Heart right ventricle (tissue), 16 donors: ENCODE measurements at regions not wholly inside any gene's neighbourhood (a gene's known extent, or its start where the extent isn't known, plus 50 kb on each side); places are given as distances from the start of the nearest gene placed in this dataset.

Experiments used
- ATAC-seq, 8 donors: fragments of 200-7000 bp; cut with Tn5 transposase; one replicate each; pipeline ENCODE4 v1.9.1; 2020; ENCODE audit warnings: mild to moderate bottlenecking in 8 of 8, moderate library complexity in 8 of 8, moderate number of reproducible peaks in 1 of 8
- DNase-seq, 2 donors: peaks; one replicate each; pipeline ENCODE4 v3.0.0-alpha.2; 2020
- H3K27ac ChIP-seq, 10 donors: fragments of 200-600 bp; sonication (generic) in 2 of 10; one replicate each; pipeline versions ENCODE4 v1.5.0 to v1.8.0; 2020 to 2022; ENCODE audit warnings: mild to moderate bottlenecking in 3 of 10
- H3K27me3 ChIP-seq, 7 donors: fragments of 200-600 bp; one replicate each; pipeline ENCODE4 v1.8.0; 2021 to 2022; ENCODE audit warnings: mild to moderate bottlenecking in 2 of 7
- H3K36me3 ChIP-seq, 9 donors: fragments of 200-600 bp; sonication (generic) in 1 of 9; one replicate each; pipeline versions ENCODE4 v1.5.0 to v1.8.0; 2020 to 2022; ENCODE audit warnings: mild to moderate bottlenecking in 2 of 9
- H3K4me1 ChIP-seq, 9 donors: fragments of 200-600 bp; sonication (generic) in 1 of 9; one replicate each; pipeline versions ENCODE4 v1.5.0 to v1.8.0; 2020 to 2022; ENCODE audit warnings: mild to moderate bottlenecking in 4 of 9
- H3K4me3 ChIP-seq, 10 donors: fragments of 200-600 bp; sonication (generic) in 2 of 10; one replicate each; pipeline versions ENCODE4 v1.5.0 to v1.8.0; 2020 to 2022; ENCODE audit warnings: mild to moderate bottlenecking in 7 of 10, moderate library complexity in 2 of 10
- H3K9me3 ChIP-seq, 11 donors: fragments of 200-600 bp in 10 of 11; sonication (generic) in 2 of 11; one replicate each; pipeline versions ENCODE4 v1.5.0 to v1.8.0; 2013 to 2022; ENCODE audit warnings: mild to moderate bottlenecking in 2 of 11, control low read depth in 1 of 11, moderate library complexity in 1 of 11
- CTCF ChIP-seq, 9 donors: fragments of 200-600 bp; sonication (generic) in 2 of 9; IDR thresholded peaks; one replicate each; pipeline versions ENCODE4 v1.5.0 to v1.8.0; 2021 to 2022; ENCODE audit warnings: antibody characterized with exemption in 9 of 9, mild to moderate bottlenecking in 5 of 9, moderate library complexity in 1 of 9
- WGBS, 2 donors: extraction: QIAGEN DNeasy Blood & Tissue Kit; methylation state at CpG; one replicate each; pipeline ENCODE4 v1.1.7; 2013; ENCODE audit warnings: inconsistent platforms in 1 of 2; 5-methylcytosine and 5-hydroxymethylcytosine counted together
- intact Hi-C, 10 donors: fragments of 100-400 bp; cut with DNase I; formaldehyde crosslinking; loops; one replicate each; pipeline versions ENCODE4 v1.11.1 to v1.14.2; 2022
- donor health status: Arrhythmogenic right ventricular cardiomyopathy.
- donor health status: ischemic (EF 13 %, LVEDD 7.1; RV severe dilation, severe dysfunction).
- donor health status: healthy with polysubstance abuse.
- donor health status: DM: no; HTN: yes; CAD: no.
- donor health status: DM: no; HTN: no; CAD: no.
- donor health status: ischemic (EF 25% LVEDD 6.9; RV normal size, moderate dysfunction).
- donor health status: ischemic (EF 25% LVEDD 5.7; RV mildly dilated, moderate dysfunction).
- donor health status: healthy.
- donor health status: DM: yes; HTN: yes; CAD: no.
- donor health status: Ischemic cardiomyopathy.
- donor health status: ischemic (EF 35%, LVEDD 5.7; RV mildly dilated, moderate dysfunction).
- donor health status: nonischemic (EF 11% LVEDD 7.7; RV severe dilation, severe dysfunction).
- donor health status: DM: yes; HTN: yes; CAD: no.
- donor health status: PGD.
- donor health status: ischemic (EF 29% LVEDD 5.4; RV normal size, mild dysfunction).
- donor health status: nonischemic (EF 23%, LVEDD 6.1; RV moderate dilation, normal function).

- no peak overlapping the region for H3K27ac ChIP-seq
- no peaks in the 10 kb centered on the region for H3K36me3 ChIP-seq
- H3K4me3 ChIP-seq: no peak overlapping the region
- ATAC-seq (no peak), DNase-seq (no peak)
- H3K27me3 ChIP-seq: no peaks in the 10 kb centered on the region
- TF ChIP-seq CTCF (IDR thresholded peaks at IDR 0.05): no peak
- 90 to 92% methylated on average over 5 of the region's 5 CpGs for whole genome bisulfite sequencing, 2 donors
- intact Hi-C loops: no loop called here
- H3K4me1 ChIP-seq: no peaks in the 10 kb centered on the region
- H3K9me3 ChIP-seq: peaks cover 0 to 15% (median 3%) of the 10 kb centered on the region in 11 donors
Observed at GRCh38 chr6:115216835-115217234, 843.9 kb downstream of the FRK start.

GRCh38 chr6:115214283-115214682, 846.4 kb downstream of the FRK start:
- no peak for DNase-seq
- TF ChIP-seq CTCF (IDR thresholded peaks at IDR 0.05): no peak
- H3K27ac ChIP-seq: no peak overlapping the region
- no peaks in the 10 kb centered on the region for H3K27me3 ChIP-seq
- no peak overlapping the region for H3K4me3 ChIP-seq
- no peak for ATAC-seq
- no peaks in the 10 kb centered on the region for H3K4me1 ChIP-seq
- intact Hi-C loops: no loop called here
- H3K9me3 ChIP-seq: peaks cover 0 to 34% (median 4%) of the 10 kb centered on the region in 11 donors
- WGBS, 2 donors: 36 to 43% methylated on average over 1 of the region's 1 CpG
- H3K36me3 ChIP-seq: no peaks in the 10 kb centered on the region

GRCh38 chr6:115203381-115203780, 857.3 kb downstream of the FRK start:
- 54 to 77% methylated on average over 4 of the region's 4 CpGs for WGBS, 2 donors
- ATAC-seq (no peak), DNase-seq (no peak)
- Histone ChIP-seq H3K36me3 (no peaks in the 10 kb centered on the region), H3K4me3 (no peak overlapping the region), H3K27me3 (no peaks in the 10 kb centered on the region), H3K27ac (no peak overlapping the region), H3K4me1 (no peaks in the 10 kb centered on the region), H3K9me3 (peaks cover 0 to 8% (median 0%) of the 10 kb centered on the region in 11 donors)
- intact Hi-C loops: no loop called here
- no peak for TF ChIP-seq CTCF (IDR thresholded peaks at IDR 0.05)

DNA sequence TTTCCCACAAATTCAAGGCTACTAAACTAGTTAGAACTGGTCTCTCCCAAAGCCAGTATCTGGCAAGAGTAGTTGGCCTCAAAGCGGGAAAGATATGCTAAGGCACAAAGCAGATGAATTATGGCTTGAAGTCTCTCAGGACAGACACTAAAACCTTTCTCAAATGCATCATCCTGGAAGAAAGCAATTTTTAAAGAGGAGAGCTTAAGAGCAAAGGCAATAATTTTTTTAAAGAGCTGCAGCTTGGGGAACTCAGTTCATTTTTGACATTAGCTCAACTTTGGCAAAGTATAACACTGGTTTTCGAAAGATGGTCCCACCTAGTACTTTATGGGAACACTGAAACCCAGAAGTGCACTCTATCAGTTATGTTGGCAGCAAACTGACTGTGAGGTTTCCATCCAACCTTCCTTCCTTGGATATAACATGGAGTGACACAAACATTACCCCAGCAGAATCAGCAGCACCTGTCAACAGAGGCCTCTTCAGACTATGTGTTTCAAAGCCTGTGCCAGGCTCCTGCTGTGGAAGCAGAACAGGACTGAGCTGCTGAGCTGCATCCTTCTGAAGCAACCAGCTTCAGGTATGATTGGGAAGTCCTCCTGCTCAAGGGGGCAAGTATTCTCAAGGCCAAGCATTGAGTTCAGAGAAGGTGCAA, 852.3 kb upstream of the HS3ST5 start:
- TF ChIP-seq CTCF (IDR thresholded peaks at IDR 0.05): no peak
- intact Hi-C loops: no loop called here
- peaks cover 0 to 10% (median 0%) of the 10 kb centered on the region in 11 donors for H3K9me3 ChIP-seq
- no peaks in the 10 kb centered on the region for H3K27me3 ChIP-seq
- H3K27ac ChIP-seq: no peak overlapping the region
- no peak overlapping the region for H3K4me3 ChIP-seq
- ATAC-seq: peak in 1 of 8 donors; percentile 77
- 59 to 63% methylated on average over 2 of the region's 2 CpGs for WGBS, 2 donors
- H3K36me3 ChIP-seq: no peaks in the 10 kb centered on the region
- no peaks in the 10 kb centered on the region for H3K4me1 ChIP-seq
- DNase-seq: no peak
